ENCODE measurements at regions not wholly inside any gene's neighbourhood (a gene's known extent, or its start where the extent isn't known, plus 50 kb on each side); places are given as distances from the start of the nearest gene placed in this dataset.
"Not testable (repeated sequence)": the region's sequence is repeated elsewhere in the genome, so short reads cannot be mapped to it uniquely, and the experiment has no call there.

- DNase-seq (no peak), ATAC-seq (ENCODE audit: poor library complexity) (no peak)
- intact Hi-C loops (cut with DNase I), result no loop called here
Measured at GRCh38 chr12:5155866-5156265, 112.2 kb downstream of the KCNA5 start.

GRCh38 chr12:5160827-5161226 lies 117.1 kb downstream of the KCNA5 start:
- intact Hi-C loops (cut with DNase I), result no loop called here
- ATAC-seq (ENCODE audit: poor library complexity) (no peak), DNase-seq (no peak)

- no peak for DNase-seq
- no peak for ATAC-seq (ENCODE audit: poor library complexity)
- intact Hi-C loops (cut with DNase I), result no loop called here
Measured at GRCh38 chr12:5163661-5164060, 120.0 kb downstream of the KCNA5 start.

GRCh38 chr12:5165296-5165970 lies 121.8 kb downstream of the KCNA5 start:
- intact Hi-C loops (cut with DNase I), result no loop called here
- DNase-seq, result no peak
- no peak for ATAC-seq (ENCODE audit: poor library complexity)

- intact Hi-C loops (cut with DNase I), result no loop called here
- ATAC-seq (ENCODE audit: poor library complexity) (no peak), DNase-seq (no peak)
Measured at GRCh38 chr12:5166976-5167375, 123.3 kb downstream of the KCNA5 start.

- ATAC-seq (ENCODE audit: poor library complexity) (no peak), DNase-seq (no peak)
- intact Hi-C loops (cut with DNase I), result no loop called here
Measured at GRCh38 chr12:5168148-5168547, 124.5 kb downstream of the KCNA5 start.

GRCh38 chr12:5170844-5171243 lies 127.2 kb downstream of the KCNA5 start:
- intact Hi-C loops (cut with DNase I), result loop anchor here (2.0 kb wide), 1 partner anchor 272 kb away; no protein-coding TSS in a partner anchor
- ATAC-seq (ENCODE audit: poor library complexity), result peak; percentile 93

GRCh38 chr12:5171701-5172100 lies 128.0 kb downstream of the KCNA5 start:
- intact Hi-C loops (cut with DNase I), result loop anchor here (2.0 kb wide), 1 partner anchor 271 kb away; no protein-coding TSS in a partner anchor
- DNase-seq, result no peak
- peak; percentile 46 for ATAC-seq (ENCODE audit: poor library complexity)

More at GRCh38 chr12:5170844-5171243, 127.2 kb downstream of the KCNA5 start:
- DNase-seq, result no peak

- DNase-seq (no peak), ATAC-seq (ENCODE audit: poor library complexity) (no peak)
- intact Hi-C loops (cut with DNase I), result no loop called here
Measured at GRCh38 chr12:5172886-5173285, 129.2 kb downstream of the KCNA5 start.

GRCh38 chr12:5173511-5174011 lies 129.9 kb downstream of the KCNA5 start:
- intact Hi-C loops (cut with DNase I), result no loop called here
- DNase-seq, result no peak
- no peak for ATAC-seq (ENCODE audit: poor library complexity)

GRCh38 chr12:5175415-5175814 lies 131.7 kb downstream of the KCNA5 start:
- ATAC-seq (ENCODE audit: poor library complexity); intact Hi-C loops (cut with DNase I); DNase-seq: not testable (repeated sequence)

- intact Hi-C loops (cut with DNase I), result no loop called here
- ATAC-seq (ENCODE audit: poor library complexity), result no peak
Measured at GRCh38 chr12:5176036-5176435, 132.4 kb downstream of the KCNA5 start.

GRCh38 chr12:5177096-5177495 lies 133.4 kb downstream of the KCNA5 start:
- ATAC-seq (ENCODE audit: poor library complexity) (no peak), DNase-seq (no peak)
- intact Hi-C loops (cut with DNase I), result no loop called here

More at GRCh38 chr12:5176036-5176435, 132.4 kb downstream of the KCNA5 start:
- DNase-seq, result no peak

GRCh38 chr12:5177731-5178130 lies 134.1 kb downstream of the KCNA5 start:
- DNase-seq, result no peak
- intact Hi-C loops (cut with DNase I), result no loop called here
- ATAC-seq (ENCODE audit: poor library complexity), result no peak

- intact Hi-C loops (cut with DNase I), result no loop called here
- DNase-seq, result no peak
Measured at GRCh38 chr12:5178571-5178970, 134.9 kb downstream of the KCNA5 start.

GRCh38 chr12:5180496-5180895 lies 136.8 kb downstream of the KCNA5 start:
- intact Hi-C loops (cut with DNase I), result no loop called here
- DNase-seq (no peak), ATAC-seq (ENCODE audit: poor library complexity) (no peak)

More at GRCh38 chr12:5178571-5178970, 134.9 kb downstream of the KCNA5 start:
- ATAC-seq (ENCODE audit: poor library complexity), result no peak

- no peak for ATAC-seq (ENCODE audit: poor library complexity)
- intact Hi-C loops (cut with DNase I), result no loop called here
- no peak for DNase-seq
Measured at GRCh38 chr12:5184186-5184585, 140.5 kb downstream of the KCNA5 start.

GRCh38 chr12:5185435-5186069 lies 141.9 kb downstream of the KCNA5 start:
- ATAC-seq (ENCODE audit: poor library complexity), result no peak
- intact Hi-C loops (cut with DNase I), result no loop called here
- DNase-seq, result no peak

- DNase-seq (no peak), ATAC-seq (ENCODE audit: poor library complexity) (no peak)
- intact Hi-C loops (cut with DNase I), result no loop called here
Measured at GRCh38 chr12:5186715-5187114, 143.0 kb downstream of the KCNA5 start.

- DNase-seq (no peak), ATAC-seq (ENCODE audit: poor library complexity) (no peak)
Measured at GRCh38 chr12:5187136-5187535, 143.5 kb downstream of the KCNA5 start.

More at GRCh38 chr12:5187136-5187535, 143.5 kb downstream of the KCNA5 start:
- intact Hi-C loops (cut with DNase I), result no loop called here
